OCI-LY7 (cell line): ENCODE measurements at regions not wholly inside any gene's neighbourhood (a gene's known extent, or its start where the extent isn't known, plus 50 kb on each side); places are given as distances from the start of the nearest gene placed in this dataset.

Experiments used
- CTCF ChIP-seq: fragments of 200-600 bp; sonication (generic); conservative IDR thresholded peaks from 2 replicates; pipeline ENCODE4 v1.5.1; 2014; ENCODE audit warnings: mild to moderate bottlenecking, antibody characterized with exemption, low read length, moderate library complexity, mixed read lengths
- EZH2phosphoT487 ChIP-seq: fragments of 200-600 bp; sonication (generic); IDR thresholded peaks from 2 replicates; pipeline ENCODE4 v1.6.1; 2018; ENCODE audit warnings: low read depth, borderline replicate concordance, mild to moderate bottlenecking, mixed run types, antibody characterized with exemption, low read length, moderate library complexity, mixed read lengths

- TF ChIP-seq CTCF (no peak), EZH2phosphoT487 (no peak)
Measured at GRCh38 chr6:40770794-40771193, 183.6 kb upstream of the LRFN2 start.
